AG20443 (cell line): ENCODE measurements at regions not wholly inside any gene's neighbourhood (a gene's known extent, or its start where the extent isn't known, plus 50 kb on each side); places are given as distances from the start of the nearest gene placed in this dataset.

Experiments
- DNase-seq: peaks from one replicate; pipeline ENCODE4 v3.0.0; 2012; ENCODE audit warnings: low spot score, mixed read lengths

- DNase-seq, result no peak
Observed at GRCh38 chr17:13085578-13085977, 67.8 kb upstream of the ELAC2 start.

- DNase-seq, result no peak
Observed at GRCh38 chr17:13084420-13084819, 66.6 kb upstream of the ELAC2 start.

DNA sequence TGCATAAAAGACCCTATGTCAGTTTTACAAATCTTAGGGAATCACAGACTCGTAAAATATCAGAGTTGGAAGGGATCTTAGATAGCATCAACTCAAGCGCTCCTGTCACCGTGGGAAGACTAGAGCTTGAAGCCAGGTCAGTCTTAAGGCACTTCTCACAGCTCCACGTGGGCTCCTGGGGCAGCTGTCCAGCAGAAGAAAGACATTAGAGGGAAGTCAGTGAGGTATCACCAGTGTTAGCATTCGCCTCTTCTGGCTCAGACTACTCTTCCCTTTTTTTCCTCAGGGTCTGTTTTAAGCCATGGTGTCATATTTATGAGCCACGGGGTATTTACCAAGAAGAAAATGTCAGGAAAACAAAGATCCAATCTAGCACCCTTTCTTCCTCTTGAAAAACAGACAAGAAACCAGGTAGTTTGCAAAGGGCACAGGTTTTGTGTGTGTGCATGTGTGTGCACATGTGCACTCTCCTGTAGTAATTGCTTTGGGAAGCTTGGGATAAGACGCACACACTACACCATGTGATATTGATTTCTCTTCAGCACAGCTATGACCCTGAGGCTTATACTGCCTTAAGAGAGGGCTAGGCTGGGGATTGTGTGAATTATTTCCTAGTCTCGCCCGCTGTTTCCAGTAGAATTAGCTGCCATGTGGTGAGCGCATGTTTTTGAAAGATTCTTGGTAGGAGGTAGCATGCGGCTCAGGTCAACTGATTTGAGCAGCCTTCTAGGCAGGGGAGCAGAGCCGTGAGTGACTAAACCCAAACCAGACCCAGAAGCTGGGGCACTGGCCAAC, 61.0 kb upstream of the ELAC2 start:
- DNase-seq, result peak; percentile 45

- no peak for DNase-seq
Observed at GRCh38 chr17:13076905-13077304, 59.1 kb upstream of the ELAC2 start.

- DNase-seq, result peak; percentile 57
Observed at GRCh38 chr17:13074026-13074425, 56.2 kb upstream of the ELAC2 start.

DNA sequence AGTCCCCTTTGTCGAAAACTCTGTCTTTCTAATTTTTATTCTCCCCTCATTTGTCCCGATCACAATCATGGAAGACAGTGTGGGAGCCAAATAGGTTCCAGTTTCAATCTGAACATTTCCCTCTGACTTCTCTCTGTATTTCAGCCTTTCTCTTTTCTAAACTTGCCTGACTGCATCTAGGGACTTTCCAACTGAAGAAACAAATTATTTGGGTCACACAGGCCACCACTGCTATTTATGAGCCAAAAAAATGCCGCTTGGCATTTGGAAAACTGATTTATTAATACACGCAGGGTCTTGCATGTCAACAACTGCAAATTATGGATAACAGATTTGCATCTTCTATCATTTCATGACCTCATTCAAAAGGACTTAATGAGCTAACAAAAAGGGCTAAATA, 55.2 kb upstream of the ELAC2 start:
- DNase-seq, result no peak

GRCh38 chr17:13070732-13071131, 52.9 kb upstream of the ELAC2 start:
- DNase-seq, result no peak

DNA sequence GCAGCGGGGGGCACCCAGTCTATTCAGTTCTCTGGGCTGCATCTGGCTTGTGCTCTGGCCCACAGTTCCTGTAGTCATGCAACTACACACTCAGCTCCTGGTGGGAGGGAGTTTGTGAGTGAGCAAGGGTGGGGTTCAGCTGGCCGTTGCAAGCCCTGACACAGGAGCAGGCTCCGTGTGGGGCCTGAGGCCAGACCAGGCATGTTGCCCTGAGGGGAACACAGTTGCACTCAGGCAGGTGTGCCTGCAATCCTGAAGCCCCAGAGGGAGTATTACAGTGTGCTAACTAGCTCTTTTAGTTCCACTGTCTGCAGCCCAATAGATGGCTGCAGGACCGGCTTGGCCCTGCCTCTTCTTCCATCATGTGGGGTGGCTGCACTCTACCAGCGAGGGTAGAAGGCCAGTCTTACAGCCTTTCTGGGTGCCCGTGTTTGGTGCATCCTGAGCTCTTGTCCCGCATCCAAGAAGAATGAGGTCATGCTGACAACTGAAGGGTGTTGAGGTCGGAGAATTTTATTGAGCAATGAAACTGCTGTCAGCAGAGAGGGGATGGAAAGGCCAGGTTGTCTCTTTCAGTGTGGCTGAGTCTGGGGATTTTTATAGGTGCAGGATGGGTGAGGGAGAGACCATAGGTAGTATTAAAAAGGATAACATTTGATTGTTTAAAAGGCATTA, 49.9 kb upstream of the ELAC2 start:
- no peak for DNase-seq
